ENCODE measurements at regions not wholly inside any gene's neighbourhood (a gene's known extent, or its start where the extent isn't known, plus 50 kb on each side); places are given as distances from the start of the nearest gene placed in this dataset.

- no peak overlapping the region for H3K4me3 ChIP-seq (ENCODE audit: low read depth, low read length)
- no peaks in the 10 kb centered on the region for H3K36me3 ChIP-seq (replicated peaks)
- DNase-seq, result no peak
- no peak for TF ChIP-seq CTCF (IDR thresholded peaks at IDR 0.05; ENCODE audit: low read depth, low read length, missing control alignments)
- H3K27me3 ChIP-seq (replicated peaks), result no peaks in the 10 kb centered on the region
- in situ Hi-C loops (cut with HindIII; ENCODE audit: low pct_ligation_motif_present, low sequenced_read_pairs), result no loop called here
- H3K27ac ChIP-seq, result no peak overlapping the region
Observed at GRCh38 chr12:113725557-113725876, 240.6 kb downstream of the RBM19 start.

GRCh38 chr12:113724794-113725556 is 241.2 kb downstream of the RBM19 start:
- DNase-seq, result no peak
- no peak overlapping the region for H3K4me3 ChIP-seq (ENCODE audit: low read depth, low read length)
- TF ChIP-seq CTCF (IDR thresholded peaks at IDR 0.05; ENCODE audit: low read depth, low read length, missing control alignments), result no peak
- H3K36me3 ChIP-seq (replicated peaks), result no peaks in the 10 kb centered on the region
- no peaks in the 10 kb centered on the region for H3K27me3 ChIP-seq (replicated peaks)
- no peak overlapping the region for H3K27ac ChIP-seq
- in situ Hi-C loops (cut with HindIII; ENCODE audit: low pct_ligation_motif_present, low sequenced_read_pairs), result no loop called here

- TF ChIP-seq CTCF (IDR thresholded peaks at IDR 0.05; ENCODE audit: low read depth, low read length, missing control alignments), result no peak
- in situ Hi-C loops (cut with HindIII; ENCODE audit: low pct_ligation_motif_present, low sequenced_read_pairs), result no loop called here
- DNase-seq, result no peak
- Histone ChIP-seq H3K4me3 (ENCODE audit: low read depth, low read length) (no peak overlapping the region), H3K36me3 (replicated peaks) (no peaks in the 10 kb centered on the region), H3K27ac (no peak overlapping the region), H3K27me3 (replicated peaks) (no peaks in the 10 kb centered on the region)
Observed at GRCh38 chr12:113723631-113724030, 242.5 kb downstream of the RBM19 start.

- H3K36me3 ChIP-seq (replicated peaks), result no peaks in the 10 kb centered on the region
Observed at GRCh38 chr12:113722747-113723146, 243.4 kb downstream of the RBM19 start.

GRCh38 chr12:113720629-113721028 is 245.5 kb downstream of the RBM19 start:
- in situ Hi-C loops (cut with HindIII; ENCODE audit: low pct_ligation_motif_present, low sequenced_read_pairs), result no loop called here
- DNase-seq, result no peak
- H3K27me3 ChIP-seq (replicated peaks), result no peaks in the 10 kb centered on the region
- H3K27ac ChIP-seq, result no peak overlapping the region
- TF ChIP-seq CTCF (IDR thresholded peaks at IDR 0.05; ENCODE audit: low read depth, low read length, missing control alignments), result no peak
- H3K4me3 ChIP-seq (ENCODE audit: low read depth, low read length), result no peak overlapping the region
- no peaks in the 10 kb centered on the region for H3K36me3 ChIP-seq (replicated peaks)

More at GRCh38 chr12:113722747-113723146, 243.4 kb downstream of the RBM19 start:
- Histone ChIP-seq H3K4me3 (ENCODE audit: low read depth, low read length) (no peak overlapping the region), H3K27ac (no peak overlapping the region), H3K27me3 (replicated peaks) (no peaks in the 10 kb centered on the region)
- DNase-seq, result no peak
- no peak for TF ChIP-seq CTCF (IDR thresholded peaks at IDR 0.05; ENCODE audit: low read depth, low read length, missing control alignments)
- in situ Hi-C loops (cut with HindIII; ENCODE audit: low pct_ligation_motif_present, low sequenced_read_pairs), result no loop called here

Measured in brain microvascular endothelial cell (primary cell).